HepG2 (cell line): ENCODE measurements at regions not wholly inside any gene's neighbourhood (a gene's known extent, or its start where the extent isn't known, plus 50 kb on each side); places are given as distances from the start of the nearest gene placed in this dataset.

ENCODE experiments used
- ATAC-seq: fragments of 200-7000 bp; cut with Tn5 transposase; 3 replicates; pipeline ENCODE4 v1.9.1; 2020; ENCODE audit warnings: mild to moderate bottlenecking, moderate library complexity
- BruUV-seq: library from RNA; stranded (reverse); fragments of 400-500 nt; replicated peaks from 2 replicates; lab custom pipeline; 2021; lab: Mats Ljungman, UMichigan
- CTCF ChIA-PET: fragments of 300-600 bp; formaldehyde crosslinking; extraction: SDS; loops from one replicate; lab custom pipeline; 2021; ENCODE audit warnings: low total read pairs, inconsistent platforms, low intra/inter-chr PET ratio; lab: Yijun Ruan, JAX
- POLR2A ChIA-PET: fragments of 350-600 bp; sonication (Branson Sonifier 250); formaldehyde crosslinking; loops from one replicate; lab custom pipeline; 2020; ENCODE audit warnings: antibody characterized with exemption, inconsistent platforms; lab: Yijun Ruan, JAX
- DNase-seq: peaks from one replicate; pipeline ENCODE4 v3.0.0-alpha.2; 2015; ENCODE audit warnings: low spot score
- FAIRE-seq: peaks from 3 replicates; lab custom pipeline; 2011; peaks lifted over from hg19 to GRCh38; lab: Jason Lieb, UNC
- H2AFZ ChIP-seq: one replicate; pipeline ENCODE4 v1.6.1; 2011; ENCODE audit warnings: low read length, inconsistent platforms
- H3K27ac ChIP-seq: fragments of 300-600 bp; 3 replicates; pipeline ENCODE4 v1.8.0; 2011; ENCODE audit warnings: mixed run types, mild to moderate bottlenecking, mixed read lengths, low read length, inconsistent platforms; ENCODE audit not compliant: insufficient read depth; ENCODE audit errors: extremely low read length
- H3K27me3 ChIP-seq, 2 experiments: fragments of 200-600 bp in 1 of 2; 2 replicates in 1 of 2; 3 replicates in 1 of 2; pipeline versions ENCODE4 v1.6.0 to v1.8.0; 2011; ENCODE audit warnings: low read length in 2 of 2, mild to moderate bottlenecking in 2 of 2, moderate library complexity in 2 of 2, inconsistent platforms in 1 of 2; ENCODE audit not compliant: insufficient read depth in 2 of 2, control insufficient read depth in 1 of 2
- H3K36me3 ChIP-seq, 2 experiments: fragments of 200-600 bp in 1 of 2; replicated peaks in 1 of 2; 2 replicates in 1 of 2; 3 replicates in 1 of 2; pipeline versions ENCODE4 v1.5.1 to v1.8.0; 2011; ENCODE audit warnings: low read length in 2 of 2, inconsistent platforms in 1 of 2; ENCODE audit not compliant: insufficient read depth in 2 of 2, control insufficient read depth in 1 of 2
- H3K4me1 ChIP-seq: 2 replicates; pipeline ENCODE4 v1.5.1; 2012; ENCODE audit warnings: low read length, inconsistent platforms; ENCODE audit not compliant: insufficient read depth
- H3K4me2 ChIP-seq: 2 replicates; pipeline ENCODE4 v1.6.0; 2011; ENCODE audit warnings: low read depth, low read length, inconsistent platforms
- H3K4me3 ChIP-seq, 3 experiments: fragments of 200-600 bp in 1 of 3; sonication (generic), shearing (Covaris generic) in 1 of 3; replicated peaks in 1 of 3; 2 replicates each; pipeline ENCODE4 v1.5.1; 2011 to 2016; ENCODE audit warnings: low read length in 3 of 3, inconsistent platforms in 2 of 3, low read depth in 2 of 3, mild to moderate bottlenecking in 2 of 3, control low read depth in 1 of 3, mixed read lengths in 1 of 3; ENCODE audit not compliant: insufficient read depth in 1 of 3
- H3K79me2 ChIP-seq: one replicate; pipeline ENCODE4 v1.6.1; 2011; ENCODE audit warnings: low read length, inconsistent platforms; ENCODE audit not compliant: insufficient read depth
- H3K9ac ChIP-seq: 2 replicates; pipeline ENCODE4 v1.6.0; 2011; ENCODE audit warnings: mild to moderate bottlenecking, low read depth, low read length, inconsistent platforms; ENCODE audit not compliant: insufficient read depth
- H3K9me3 ChIP-seq: 2 replicates; pipeline ENCODE4 v1.5.1; 2012; ENCODE audit warnings: mild to moderate bottlenecking, low read length
- H4K20me1 ChIP-seq: 2 replicates; pipeline ENCODE4 v1.6.0; 2011; ENCODE audit warnings: inconsistent platforms, mild to moderate bottlenecking, low read length, moderate library complexity; ENCODE audit not compliant: insufficient read depth
- MZF1 ChIP-seq: sonication (generic); formaldehyde crosslinking; IDR thresholded peaks from 2 replicates; pipeline ENCODE4 v1.8.1; 2023; ENCODE audit warnings: mild to moderate bottlenecking, missing genetic modification reagents, borderline replicate concordance
- PBX3 ChIP-seq: sonication (generic); formaldehyde crosslinking; IDR thresholded peaks from 2 replicates; pipeline ENCODE4 v1.8.1; 2023; ENCODE audit warnings: missing genetic modification reagents, inconsistent platforms, borderline replicate concordance
- PHF8 ChIP-seq: sonication (generic); formaldehyde crosslinking; IDR thresholded peaks from 2 replicates; pipeline ENCODE4 v1.5.0; 2020; ENCODE audit warnings: missing genetic modification reagents
- RAD51 ChIP-seq: fragments of 450-650 bp; IDR thresholded peaks from 2 replicates; pipeline ENCODE4 v1.6.1; 2016; ENCODE audit warnings: borderline replicate concordance
- SRY ChIP-seq: sonication (generic); formaldehyde crosslinking; IDR thresholded peaks from 2 replicates; pipeline ENCODE4 v1.8.0; 2022; ENCODE audit warnings: mild to moderate bottlenecking, missing genetic modification reagents
- TBL1XR1 ChIP-seq: fragments of 150-350 bp; IDR thresholded peaks from 2 replicates; pipeline ENCODE4 v1.6.1; 2014; ENCODE audit warnings: borderline replicate concordance, low read length; ENCODE audit not compliant: partially characterized antibody
- TSC22D2 ChIP-seq: sonication (generic); formaldehyde crosslinking; IDR thresholded peaks from 2 replicates; pipeline ENCODE4 v1.5.1; 2020; ENCODE audit warnings: missing genetic modification reagents, mild to moderate bottlenecking, borderline replicate concordance
- ZBTB7A ChIP-seq: sonication (generic); formaldehyde crosslinking; IDR thresholded peaks from 2 replicates; pipeline ENCODE4 v1.8.0; 2022; ENCODE audit warnings: mild to moderate bottlenecking, missing genetic modification reagents
- ZNF34 ChIP-seq: sonication (generic); formaldehyde crosslinking; IDR thresholded peaks from 2 replicates; pipeline ENCODE4 v1.4.0; 2020; ENCODE audit warnings: mild to moderate bottlenecking, missing genetic modification reagents, borderline replicate concordance
- ZNF383 ChIP-seq: sonication (generic); formaldehyde crosslinking; IDR thresholded peaks from 2 replicates; pipeline ENCODE4 v1.4.0; 2020; ENCODE audit warnings: missing genetic modification reagents, mild to moderate bottlenecking, borderline replicate concordance
- ZNF7 ChIP-seq: IDR thresholded peaks from 2 replicates; pipeline ENCODE4 v1.6.1; 2016; ENCODE audit warnings: missing biosample characterization, missing genetic modification reagents
- ZNF737 ChIP-seq: sonication (generic); formaldehyde crosslinking; IDR thresholded peaks from 2 replicates; pipeline ENCODE4 v1.5.0; 2020; ENCODE audit warnings: missing genetic modification reagents, mild to moderate bottlenecking, borderline replicate concordance
- WGBS: methylation state at CpG from one replicate; pipeline ENCODE4 v1.1.6; 2017; ENCODE audit warnings: low lambda C conversion rate; 5-methylcytosine and 5-hydroxymethylcytosine counted together
- in situ Hi-C: cut with HindIII; loops from 2 replicates; pipeline ENCODE4 v1.10.0; 2017; ENCODE audit warnings: low pct_unique_long_range_greater_than_20kb; ENCODE audit not compliant: extremely low pct_ligation_motif_present
- intact Hi-C: fragments of 100-400 bp; cut with micrococcal nuclease; formaldehyde crosslinking; loops from one replicate; pipeline ENCODE4 v1.10.0; 2022; ENCODE audit not compliant: unreplicated experiment

- H3K79me2 ChIP-seq = no peaks in the 10 kb centered on the region
- 4% methylated on average over 1 of the region's 1 CpG for WGBS
- no peaks in the 10 kb centered on the region for H4K20me1 ChIP-seq
- no peak overlapping the region for H3K9ac ChIP-seq
- no peaks in the 10 kb centered on the region for H3K4me1 ChIP-seq
- CTCF ChIA-PET = no interaction called here
- no peak for ATAC-seq
- H3K9me3 ChIP-seq = no peaks in the 10 kb centered on the region
- BruUV-seq = no TSS peak
- in situ Hi-C loops = no loop called here
- no peak overlapping the region for H2AFZ ChIP-seq
- H3K27me3 ChIP-seq = no peaks in the 10 kb centered on the region
- no peak for DNase-seq
- H3K4me2 ChIP-seq = no peak overlapping the region
- TF ChIP-seq TSC22D2 (CRISPR knock-in tag) (no peak), PHF8 (CRISPR knock-in tag) (no peak), TBL1XR1 (no peak), ZNF34 (CRISPR knock-in tag) (no peak), SRY (CRISPR knock-in tag) (no peak), RAD51 (no peak), PBX3 (CRISPR knock-in tag) (no peak), ZNF383 (no peak), MZF1 (CRISPR knock-in tag) (no peak), ZNF737 (CRISPR knock-in tag) (no peak), ZBTB7A (CRISPR knock-in tag) (no peak), ZNF7 (CRISPR knock-in tag) (no peak)
- intact Hi-C loops = no loop called here
- no peak for FAIRE-seq
- no peaks in the 10 kb centered on the region for H3K36me3 ChIP-seq
- H3K27ac ChIP-seq = no peak overlapping the region
- no peak overlapping the region for H3K4me3 ChIP-seq
- POLR2A ChIA-PET = no interaction called here
These were observed 1179.7 kb downstream of the GATA3 start for GRCh38 chr10:9234191-9234590.
